CD14-positive monocyte (primary cell): ENCODE measurements at regions not wholly inside any gene's neighbourhood (a gene's known extent, or its start where the extent isn't known, plus 50 kb on each side); places are given as distances from the start of the nearest gene placed in this dataset.

ENCODE experiments used
- DNase-seq, 3 donors: peaks; one replicate each; pipeline ENCODE4 v3.0.0-alpha.2; 2011 to 2022
- H2AFZ ChIP-seq: 2 replicates; pipeline ENCODE4 v1.6.0; 2012; ENCODE audit warnings: mild to moderate bottlenecking, low read depth, low read length, inconsistent platforms; ENCODE audit not compliant: insufficient read depth, poor library complexity, severe bottlenecking
- H3K27ac ChIP-seq, 2 donors: 1 replicate in 1 of 2; 2 replicates in 1 of 2; pipeline ENCODE4 v1.5.1; 2012 to 2013; ENCODE audit warnings: low read length in 2 of 2, control low read depth in 1 of 2, inconsistent platforms in 1 of 2, low read depth in 1 of 2, mild to moderate bottlenecking in 1 of 2
- H3K27me3 ChIP-seq, 2 donors: one replicate each; pipeline versions ENCODE4 v1.6.0 to v1.6.1; 2011 to 2013; ENCODE audit warnings: low read length in 2 of 2; ENCODE audit not compliant: control insufficient read depth in 2 of 2, insufficient read depth in 2 of 2
- H3K36me3 ChIP-seq, 2 donors: replicated peaks in 1 of 2; 1 replicate in 1 of 2; 2 replicates in 1 of 2; pipeline versions ENCODE4 v1.5.1 to v1.6.1; 2012 to 2013; ENCODE audit warnings: low read length in 2 of 2, control low read depth in 1 of 2, inconsistent platforms in 1 of 2, mild to moderate bottlenecking in 1 of 2; ENCODE audit not compliant: insufficient read depth in 2 of 2, control insufficient read depth in 1 of 2
- H3K4me1 ChIP-seq, 2 donors: 1 replicate in 1 of 2; 2 replicates in 1 of 2; pipeline versions ENCODE4 v1.5.1 to v1.6.1; 2012 to 2013; ENCODE audit warnings: low read length in 2 of 2, control low read depth in 1 of 2, inconsistent platforms in 1 of 2, mild to moderate bottlenecking in 1 of 2, moderate library complexity in 1 of 2; ENCODE audit not compliant: insufficient read depth in 2 of 2, control insufficient read depth in 1 of 2
- H3K4me2 ChIP-seq: replicated peaks from 2 replicates; pipeline ENCODE3; 2012; ENCODE audit warnings: low read length, moderate library complexity, mild to moderate bottlenecking; ENCODE audit not compliant: poor library complexity, severe bottlenecking; ENCODE audit errors: extremely low read depth
- H3K4me3 ChIP-seq, 3 experiments: fragments of 200-600 bp in 1 of 3; sonication (generic) in 1 of 3; replicated peaks in 1 of 3; 1 replicate in 2 of 3; 2 replicates in 1 of 3; pipeline ENCODE4 v1.5.1; 2011 to 2013; ENCODE audit warnings: low read length in 3 of 3, mild to moderate bottlenecking in 3 of 3, control low read depth in 2 of 3, low read depth in 2 of 3, inconsistent platforms in 1 of 3, moderate library complexity in 1 of 3
- H3K79me2 ChIP-seq: 2 replicates; pipeline ENCODE4 v1.6.0; 2012; ENCODE audit warnings: mild to moderate bottlenecking, control low read depth, inconsistent platforms, low read length, moderate library complexity; ENCODE audit not compliant: insufficient read depth
- H3K9ac ChIP-seq: 2 replicates; pipeline ENCODE4 v1.6.0; 2017; ENCODE audit warnings: low read length, mild to moderate bottlenecking; ENCODE audit not compliant: insufficient read depth, poor library complexity, severe bottlenecking
- H3K9me3 ChIP-seq, 2 donors: replicated peaks in 1 of 2; 1 replicate in 1 of 2; 2 replicates in 1 of 2; pipeline versions ENCODE4 v1.5.1 to v1.6.1; 2012 to 2013; ENCODE audit warnings: low read length in 2 of 2, control low read depth in 1 of 2; ENCODE audit not compliant: control insufficient read depth in 1 of 2, insufficient read depth in 1 of 2
- H4K20me1 ChIP-seq: 2 replicates; pipeline ENCODE4 v1.6.0; 2012; ENCODE audit warnings: mild to moderate bottlenecking, low read length, control low read depth, moderate library complexity; ENCODE audit not compliant: insufficient read depth
- H3K27ac Mint-ChIP-seq, 7 donors: one replicate each; pipeline ENCODE4 v1.8.0; 2020; ENCODE audit warnings: mild to moderate bottlenecking in 7 of 7, mixed read lengths in 7 of 7, moderate library complexity in 6 of 7, inconsistent platforms in 2 of 7
- H3K27me3 Mint-ChIP-seq, 3 donors: one replicate each; pipeline ENCODE4 v1.8.0; 2021 to 2022; ENCODE audit warnings: low read depth in 3 of 3, mild to moderate bottlenecking in 3 of 3, mixed read lengths in 3 of 3, moderate library complexity in 3 of 3, inconsistent platforms in 1 of 3
- H3K36me3 Mint-ChIP-seq, 2 donors: one replicate each; pipeline ENCODE4 v1.8.0; 2020; ENCODE audit warnings: mixed read lengths in 2 of 2, inconsistent platforms in 1 of 2, mild to moderate bottlenecking in 1 of 2
- H3K4me1 Mint-ChIP-seq: one replicate; pipeline ENCODE4 v1.8.0; 2020; ENCODE audit warnings: mild to moderate bottlenecking, mixed read lengths
- H3K4me3 Mint-ChIP-seq, 2 donors: one replicate each; pipeline ENCODE4 v1.8.0; 2020; ENCODE audit warnings: mild to moderate bottlenecking in 2 of 2, mixed read lengths in 2 of 2, moderate library complexity in 1 of 2
- H3K9me3 Mint-ChIP-seq, 7 donors: one replicate each; pipeline ENCODE4 v1.8.0; 2020 to 2022; ENCODE audit warnings: mixed read lengths in 7 of 7, mild to moderate bottlenecking in 6 of 7, moderate library complexity in 6 of 7, inconsistent platforms in 2 of 7
- CTCF ChIP-seq: fragments of 200-600 bp; IDR thresholded peaks from one replicate; pipeline ENCODE4 v1.8.0; 2022; ENCODE audit warnings: antibody characterized with exemption, mild to moderate bottlenecking
- WGBS: methylation state at CpG from one replicate; pipeline ENCODE4 v1.1.5; 2013; ENCODE audit warnings: missing lambda C conversion rate; ENCODE audit not compliant: insufficient coverage; 5-methylcytosine and 5-hydroxymethylcytosine counted together
- intact Hi-C, 2 donors: fragments of 100-400 bp; cut with micrococcal nuclease; formaldehyde crosslinking; loops; one replicate each; pipeline versions ENCODE4 v1.15.0 to v1.15.1; 2023

GRCh38 chr5:27144456-27144855, 106.1 kb upstream of the CDH9 start:
- no peaks in the 10 kb centered on the region for H3K4me1 ChIP-seq
- H3K27ac Mint-ChIP-seq = no peak overlapping the region
- TF ChIP-seq CTCF = no peak
- DNase-seq = no peak
- H3K9ac ChIP-seq = no peak overlapping the region
- H2AFZ ChIP-seq = no peak overlapping the region
- H3K27me3 ChIP-seq = no peaks in the 10 kb centered on the region
- peaks cover 0 to 3% of the 10 kb centered on the region in 2 donors for H3K9me3 ChIP-seq
- WGBS = 100% methylated on average over 1 of the region's 2 CpGs
- H3K9me3 Mint-ChIP-seq = peaks cover 0 to 8% (median 5%) of the 10 kb centered on the region in 7 donors
- H3K4me1 Mint-ChIP-seq = no peaks in the 10 kb centered on the region
- H3K4me3 ChIP-seq = no peak overlapping the region
- H3K27ac ChIP-seq = no peak overlapping the region
- H3K36me3 Mint-ChIP-seq = no peaks in the 10 kb centered on the region
- no peaks in the 10 kb centered on the region for H3K36me3 ChIP-seq
- no peaks in the 10 kb centered on the region for H3K79me2 ChIP-seq
- no peaks in the 10 kb centered on the region for H4K20me1 ChIP-seq
- H3K4me2 ChIP-seq = no peak overlapping the region
- intact Hi-C loops = no loop called here
- H3K4me3 Mint-ChIP-seq = no peak overlapping the region
- no peaks in the 10 kb centered on the region for H3K27me3 Mint-ChIP-seq

- no peak for TF ChIP-seq CTCF
- no peak for DNase-seq
- Histone ChIP-seq H3K4me3 (no peak overlapping the region), H3K4me1 (no peaks in the 10 kb centered on the region), H3K27ac (no peak overlapping the region), H4K20me1 (no peaks in the 10 kb centered on the region), H3K27me3 (no peaks in the 10 kb centered on the region), H3K9me3 (no peaks in the 10 kb centered on the region), H3K79me2 (no peaks in the 10 kb centered on the region), H3K36me3 (no peaks in the 10 kb centered on the region), H2AFZ (no peak overlapping the region), H3K9ac (no peak overlapping the region), H3K4me2 (no peak overlapping the region)
- no peaks in the 10 kb centered on the region for H3K36me3 Mint-ChIP-seq
- peaks cover 0 to 8% (median 5%) of the 10 kb centered on the region in 7 donors for H3K9me3 Mint-ChIP-seq
- intact Hi-C loops = no loop called here
- H3K4me3 Mint-ChIP-seq = no peak overlapping the region
- no CpG with 5 or more reads among the region's 1 CpG for WGBS
- no peaks in the 10 kb centered on the region for H3K27me3 Mint-ChIP-seq
- no peak overlapping the region for H3K27ac Mint-ChIP-seq
- H3K4me1 Mint-ChIP-seq = no peaks in the 10 kb centered on the region
Measured at GRCh38 chr5:27140831-27141230, 102.4 kb upstream of the CDH9 start.
